ENCODE measurements at regions not wholly inside any gene's neighbourhood (a gene's known extent, or its start where the extent isn't known, plus 50 kb on each side); places are given as distances from the start of the nearest gene placed in this dataset.
A peak's percentile ranks its signal among the peaks of the same experiment; 100 is the strongest.
"Not testable (repeated sequence)": the region's sequence is repeated elsewhere in the genome, so short reads cannot be mapped to it uniquely, and the experiment has no call there.

DNA sequence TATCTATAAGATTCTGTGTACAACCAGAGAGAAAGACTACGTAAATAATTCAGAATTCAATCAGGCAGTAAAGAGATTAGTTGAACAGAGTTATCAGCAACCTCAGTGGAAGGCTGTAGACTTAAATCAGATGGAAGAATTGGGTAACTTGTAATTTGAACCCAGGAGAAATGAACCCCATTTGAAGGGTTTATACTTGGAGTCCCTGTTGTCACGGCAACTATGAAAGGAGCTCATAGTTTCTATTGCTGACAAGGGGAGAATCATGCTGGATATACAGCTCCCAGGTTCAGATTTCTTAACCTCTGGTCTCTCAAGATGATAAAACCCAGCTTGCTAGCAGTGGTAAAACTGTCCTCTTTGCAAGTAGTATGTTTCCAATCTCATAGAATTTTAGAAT, 54.4 kb upstream of the BMP4 start:
- no peak for DNase-seq

DNA sequence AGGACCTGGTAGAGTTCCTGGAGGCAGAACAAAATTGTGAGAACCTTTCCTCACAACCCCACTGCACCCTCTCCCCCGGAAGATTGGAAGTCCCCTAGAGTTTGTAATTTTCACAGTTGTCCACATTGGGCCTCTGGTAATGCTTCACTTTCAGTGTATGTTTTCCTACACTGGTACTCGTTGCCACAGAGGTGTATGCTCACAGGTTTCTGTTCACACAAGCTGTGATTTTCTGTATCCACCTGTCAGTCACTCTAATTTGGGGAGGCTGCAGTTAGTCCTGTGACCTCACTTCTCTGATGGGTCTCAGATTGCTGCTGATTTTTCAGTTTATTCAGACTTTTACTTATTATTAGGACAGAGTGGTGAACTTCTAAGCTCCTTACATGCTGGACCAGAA, 66.4 kb upstream of the BMP4 start:
- DNase-seq, result no peak

- DNase-seq, result peak in 1 of 2 experiments; percentile 30
Measured at GRCh38 chr14:54025661-54026060, 69.0 kb upstream of the BMP4 start.

GRCh38 chr14:54026671-54027070, 70.0 kb upstream of the BMP4 start:
- DNase-seq, result no peak

- DNase-seq, result not testable (repeated sequence)
Measured at GRCh38 chr14:54030996-54031395, 74.4 kb upstream of the BMP4 start.

DNA sequence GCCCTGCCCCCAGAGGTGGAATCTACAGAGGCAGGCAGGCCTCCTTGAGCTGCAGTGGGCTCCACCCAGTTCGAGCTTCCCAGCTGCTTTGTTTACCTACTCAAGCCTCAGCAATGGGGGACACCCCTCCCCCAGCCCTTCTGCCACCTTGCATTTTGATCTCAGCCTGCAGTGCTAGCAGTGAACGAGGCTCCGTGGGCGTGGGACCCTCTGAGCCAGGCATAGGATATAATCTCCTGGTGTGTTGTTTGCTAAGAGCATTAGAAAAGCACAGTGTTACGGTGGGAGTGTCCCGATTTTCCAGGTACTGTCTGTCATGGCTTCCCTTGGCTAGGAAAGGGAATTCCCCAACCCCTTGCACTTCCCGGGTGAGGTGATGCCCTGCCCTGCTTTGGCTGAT, 76.7 kb upstream of the BMP4 start:
- DNase-seq, result not testable (repeated sequence)

- no peak for DNase-seq
Measured at GRCh38 chr14:54038724-54039123, 82.1 kb upstream of the BMP4 start.

GRCh38 chr14:54039311-54039710, 82.7 kb upstream of the BMP4 start:
- DNase-seq, result no peak

DNA sequence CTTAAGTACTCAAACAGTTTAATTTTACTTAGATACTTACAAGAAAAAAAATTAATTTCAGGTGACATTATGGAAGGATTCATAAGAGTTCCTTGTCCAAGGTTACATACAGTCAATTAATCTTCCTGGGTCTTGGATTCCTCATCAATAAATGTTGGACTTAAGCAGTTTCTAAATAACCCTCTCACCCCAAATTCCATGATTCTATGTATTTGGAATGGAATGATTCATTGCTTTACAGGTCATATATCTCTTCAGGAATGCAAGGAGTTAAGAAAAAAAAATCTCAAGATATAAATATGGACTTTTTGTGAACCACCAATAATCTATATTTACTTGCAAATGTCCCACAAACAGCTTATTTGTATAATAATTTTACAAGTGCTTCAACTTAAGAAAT, 84.2 kb upstream of the BMP4 start:
- DNase-seq, result no peak

GRCh38 chr14:54046250-54046649, 89.6 kb upstream of the BMP4 start:
- DNase-seq, result no peak

GRCh38 chr14:54047645-54048308, 91.2 kb upstream of the BMP4 start:
- no peak for DNase-seq

- DNase-seq, result no peak
Measured at GRCh38 chr14:54048311-54048710, 91.7 kb upstream of the BMP4 start.

DNA sequence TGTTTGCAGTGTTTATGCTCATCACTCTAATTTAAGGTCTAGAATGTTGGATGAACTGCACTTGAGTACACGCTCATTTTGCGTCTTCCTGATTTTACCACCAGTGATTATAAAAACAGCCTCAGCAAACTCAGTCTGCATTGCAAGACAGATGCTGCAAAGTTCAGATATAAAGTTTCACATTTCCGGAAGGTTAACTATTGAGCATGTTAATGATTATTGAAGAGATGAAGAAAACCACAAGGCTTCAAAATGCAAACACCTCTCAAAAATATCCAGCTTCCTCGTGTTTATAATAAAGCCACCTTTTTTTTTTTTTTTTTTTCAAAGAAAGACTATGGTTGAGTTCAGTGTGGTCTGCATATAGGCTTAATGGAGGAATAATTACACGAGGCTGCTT, 92.1 kb upstream of the BMP4 start:
- no peak for DNase-seq

DNA sequence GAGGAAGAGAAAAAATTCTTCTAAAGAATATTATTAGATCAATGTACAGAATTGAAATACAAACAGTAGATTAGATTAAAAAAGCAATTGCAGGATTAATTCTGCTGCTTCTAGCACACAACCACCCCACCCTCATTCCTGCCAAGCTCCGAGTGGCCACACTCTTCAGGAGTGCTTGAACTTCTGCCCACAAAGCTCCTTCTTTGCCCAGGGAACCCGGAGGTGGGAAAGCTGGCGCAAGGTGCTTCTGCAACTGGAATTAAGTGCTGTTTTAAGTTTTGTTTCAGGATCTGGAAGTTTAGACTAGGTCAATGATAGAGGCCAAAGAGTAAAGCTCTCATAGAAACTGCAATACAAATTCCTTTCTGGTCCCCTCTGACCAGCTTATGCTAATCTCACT, 94.1 kb upstream of the BMP4 start:
- no peak for DNase-seq

- no peak for DNase-seq
Measured at GRCh38 chr14:54052696-54053385, 96.2 kb upstream of the BMP4 start.

- no peak for DNase-seq
Measured at GRCh38 chr14:54053386-54053745, 96.7 kb upstream of the BMP4 start.

GRCh38 chr14:54058505-54058904, 101.9 kb upstream of the BMP4 start:
- no peak for DNase-seq

GRCh38 chr14:54083549-54084239, 127.1 kb upstream of the BMP4 start:
- DNase-seq, result no peak

- no peak for DNase-seq
Measured at GRCh38 chr14:54085232-54085761, 128.7 kb upstream of the BMP4 start.

- no peak for DNase-seq
Measured at GRCh38 chr14:54085841-54086240, 129.2 kb upstream of the BMP4 start.

GRCh38 chr14:54086767-54087166, 130.1 kb upstream of the BMP4 start:
- DNase-seq, result no peak

- DNase-seq, result no peak
Measured at GRCh38 chr14:54087376-54087775, 130.8 kb upstream of the BMP4 start.

- no peak for DNase-seq
Measured at GRCh38 chr14:54088271-54088670, 131.6 kb upstream of the BMP4 start.

DNA sequence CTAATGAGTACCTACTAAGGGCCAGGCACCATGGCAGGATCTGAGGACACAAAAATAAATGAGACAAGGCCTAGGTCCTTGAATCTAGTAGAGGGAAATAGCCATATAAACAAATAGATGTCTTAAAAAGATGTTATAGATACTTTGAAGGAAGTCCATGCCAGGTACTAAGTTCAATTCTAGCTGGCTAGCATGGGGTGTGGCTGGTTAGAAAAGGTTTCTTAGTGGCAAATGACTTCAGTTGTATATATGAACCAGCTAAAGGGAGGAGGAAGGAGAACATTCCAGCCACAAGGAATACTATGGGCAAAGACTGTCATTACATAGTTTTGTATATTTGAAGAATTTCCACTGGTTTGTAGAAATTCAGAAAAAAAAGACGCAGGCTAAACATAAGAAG, 133.6 kb upstream of the BMP4 start:
- DNase-seq, result no peak
